OCI-LY3 (cell line): ENCODE measurements at regions not wholly inside any gene's neighbourhood (a gene's known extent, or its start where the extent isn't known, plus 50 kb on each side); places are given as distances from the start of the nearest gene placed in this dataset.

Experiments
- H2AFZ ChIP-seq: fragments of 200-600, 300-600 bp; shearing (Covaris generic); 2 replicates; pipeline ENCODE4 v1.6.0; 2014; ENCODE audit warnings: antibody characterized with exemption, low read depth, low read length
- H3K27ac ChIP-seq: fragments of 200-600, 300-600 bp; sonication (generic); 2 replicates; pipeline ENCODE4 v1.5.1; 2014; ENCODE audit warnings: mild to moderate bottlenecking, low read length, moderate library complexity, mixed read lengths
- H3K27me3 ChIP-seq: fragments of 200-600, 300-600 bp; sonication (generic); 2 replicates; pipeline ENCODE4 v1.6.1; 2014; ENCODE audit warnings: low read depth, low read length, mixed read lengths
- H3K36me3 ChIP-seq: fragments of 200-600, 300-600 bp; sonication (generic); replicated peaks from 2 replicates; pipeline ENCODE3; 2014; ENCODE audit warnings: low read depth, low read length, mixed read lengths
- H3K4me1 ChIP-seq: fragments of 300-600, 200-600 bp; sonication (generic); 2 replicates; pipeline ENCODE4 v1.6.1; 2014; ENCODE audit warnings: low read length, mixed read lengths
- H3K4me2 ChIP-seq: fragments of 200-600, 300-600 bp; sonication (generic); 2 replicates; pipeline ENCODE4 v1.6.1; 2014; ENCODE audit warnings: low read length, mixed read lengths
- H3K4me3 ChIP-seq: fragments of 300-600, 200-600 bp; sonication (generic); 2 replicates; pipeline ENCODE4 v1.5.1; 2014; ENCODE audit warnings: antibody characterized with exemption, mild to moderate bottlenecking, low read length, moderate library complexity
- H3K79me2 ChIP-seq: fragments of 300-600, 200-600 bp; shearing (Covaris generic); 2 replicates; pipeline ENCODE4 v1.6.1; 2014; ENCODE audit warnings: mild to moderate bottlenecking, low read length, mixed read lengths
- H3K9ac ChIP-seq: fragments of 300-600, 200-600 bp; shearing (Covaris generic); 2 replicates; pipeline ENCODE4 v1.6.0; 2014; ENCODE audit warnings: mild to moderate bottlenecking, low read length, moderate library complexity
- H3K9me3 ChIP-seq: fragments of 200-600, 300-600 bp; shearing (Covaris generic); 2 replicates; pipeline ENCODE4 v1.6.1; 2014; ENCODE audit warnings: low read length, mixed read lengths; ENCODE audit not compliant: insufficient read depth
- H4K20me1 ChIP-seq: fragments of 200-600, 300-600 bp; sonication (generic); 2 replicates; pipeline ENCODE4 v1.6.1; 2016; ENCODE audit warnings: low read length, mixed read lengths; ENCODE audit not compliant: insufficient read depth
- CTCF ChIP-seq: fragments of 200-600, 300-600 bp; sonication (generic); IDR thresholded peaks from 2 replicates; pipeline ENCODE4 v1.5.1; 2014; ENCODE audit warnings: antibody characterized with exemption, low read length, low read depth
- EZH2phosphoT487 ChIP-seq: fragments of 200-600 bp; shearing (Covaris generic); IDR thresholded peaks from 2 replicates; pipeline ENCODE4 v1.6.1; 2018; ENCODE audit warnings: antibody characterized with exemption, mixed run types, low read depth

DNA sequence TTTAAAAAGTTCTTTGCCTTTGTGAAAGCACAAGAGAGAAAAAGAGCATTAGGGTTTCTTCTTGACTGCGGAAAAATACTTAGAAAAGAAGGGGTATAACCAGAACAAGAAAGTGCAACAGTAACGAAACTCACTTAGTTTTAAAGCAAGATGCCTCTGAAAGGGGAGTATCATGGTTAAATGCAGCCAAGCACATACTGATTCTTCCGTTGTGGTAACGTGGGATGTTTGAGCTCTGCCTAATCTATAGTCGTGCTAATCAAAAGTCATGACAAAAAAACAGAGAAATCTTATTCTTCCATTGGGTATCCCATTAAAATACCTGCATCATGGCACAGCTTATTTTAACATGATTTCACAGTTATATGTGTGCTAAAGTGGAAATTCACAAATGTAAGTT is 187.8 kb upstream of the LRFN5 start:
- Histone ChIP-seq H3K4me3 (no peak overlapping the region), H3K4me1 (no peaks in the 10 kb centered on the region), H4K20me1 (no peaks in the 10 kb centered on the region), H3K79me2 (no peaks in the 10 kb centered on the region), H3K27me3 (no peaks in the 10 kb centered on the region), H3K4me2 (no peak overlapping the region), H3K27ac (no peak overlapping the region), H3K9ac (no peak overlapping the region), H3K36me3 (no peaks in the 10 kb centered on the region), H3K9me3 (no peaks in the 10 kb centered on the region), H2AFZ (no peak overlapping the region)
- TF ChIP-seq EZH2phosphoT487 (no peak), CTCF (no peak)

DNA sequence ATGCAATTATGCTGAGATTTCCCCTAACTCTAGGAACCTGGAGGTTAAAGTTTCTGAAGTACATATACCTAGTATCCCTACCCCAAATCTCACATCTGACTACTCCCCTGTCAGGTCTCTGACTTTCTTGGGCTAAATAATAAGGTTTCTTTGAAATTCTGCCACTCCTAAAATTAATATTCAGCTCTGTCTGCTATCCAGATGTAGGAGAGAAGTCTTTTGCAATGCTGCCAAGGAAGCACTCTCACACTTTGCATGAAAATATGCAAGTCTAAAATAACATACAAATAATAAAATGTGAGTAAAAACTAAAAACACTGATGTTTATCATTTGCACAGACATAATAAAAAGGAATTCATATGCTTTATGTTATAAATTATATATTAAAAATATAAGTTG is 196.9 kb upstream of the LRFN5 start:
- H3K9me3 ChIP-seq = no peaks in the 10 kb centered on the region
- TF ChIP-seq CTCF (no peak), EZH2phosphoT487 (no peak)
- no peak overlapping the region for H3K9ac ChIP-seq
- no peak overlapping the region for H3K4me3 ChIP-seq
- no peaks in the 10 kb centered on the region for H3K27me3 ChIP-seq
- H3K79me2 ChIP-seq = no peaks in the 10 kb centered on the region
- no peak overlapping the region for H2AFZ ChIP-seq
- H3K27ac ChIP-seq = no peak overlapping the region
- H3K36me3 ChIP-seq = no peaks in the 10 kb centered on the region
- H3K4me2 ChIP-seq = no peak overlapping the region
- no peaks in the 10 kb centered on the region for H4K20me1 ChIP-seq
- peaks cover 4% of the 10 kb centered on the region; the same call in 1 of the 2 replicates for H3K4me1 ChIP-seq

- Histone ChIP-seq H3K79me2 (no peaks in the 10 kb centered on the region), H2AFZ (no peak overlapping the region), H3K9ac (no peak overlapping the region), H4K20me1 (no peaks in the 10 kb centered on the region), H3K27ac (no peak overlapping the region), H3K4me2 (no peak overlapping the region), H3K4me3 (no peak overlapping the region), H3K36me3 (no peaks in the 10 kb centered on the region), H3K9me3 (no peaks in the 10 kb centered on the region), H3K4me1 (no peaks in the 10 kb centered on the region), H3K27me3 (no peaks in the 10 kb centered on the region)
- TF ChIP-seq EZH2phosphoT487 (no peak), CTCF (no peak)
These were observed 202.6 kb upstream of the LRFN5 start for GRCh38 chr14:41404126-41404525.

- Histone ChIP-seq H3K9me3 (no peaks in the 10 kb centered on the region), H4K20me1 (no peaks in the 10 kb centered on the region), H3K79me2 (no peaks in the 10 kb centered on the region), H3K27me3 (no peaks in the 10 kb centered on the region), H3K4me2 (no peak overlapping the region), H3K9ac (no peak overlapping the region), H3K4me3 (no peak overlapping the region), H3K27ac (no peak overlapping the region), H3K36me3 (no peaks in the 10 kb centered on the region), H2AFZ (no peak overlapping the region), H3K4me1 (no peaks in the 10 kb centered on the region)
- TF ChIP-seq CTCF (no peak), EZH2phosphoT487 (no peak)
These were observed 203.3 kb upstream of the LRFN5 start for GRCh38 chr14:41403360-41403759.
